Neural cell (in vitro differentiated cells): ENCODE measurements at regions not wholly inside any gene's neighbourhood (a gene's known extent, or its start where the extent isn't known, plus 50 kb on each side); places are given as distances from the start of the nearest gene placed in this dataset.

ENCODE experiments used
- H2AFZ ChIP-seq: fragments of 200-600, 300-800 bp; sonication (generic), shearing (Covaris generic); 2 replicates; pipeline ENCODE4 v1.6.0; 2014; ENCODE audit warnings: low read depth, mild to moderate bottlenecking, antibody characterized with exemption, low read length, moderate library complexity
- H3F3A ChIP-seq: fragments of 200-600 bp; shearing (Covaris generic); 2 replicates; pipeline ENCODE4 v1.6.1; 2016; ENCODE audit warnings: mild to moderate bottlenecking, moderate library complexity, mixed read lengths, antibody characterized with exemption, low read length; ENCODE audit not compliant: insufficient read depth, poor library complexity, severe bottlenecking
- H3K27ac ChIP-seq: fragments of 200-600, 300-800 bp; sonication (generic), shearing (Covaris generic); 2 replicates; pipeline ENCODE4 v1.5.1; 2014; ENCODE audit warnings: mild to moderate bottlenecking, low read length, moderate library complexity
- H3K27me3 ChIP-seq: fragments of 300-800, 200-600 bp; sonication (generic), shearing (Covaris generic); 2 replicates; pipeline ENCODE4 v1.6.0; 2014; ENCODE audit warnings: mild to moderate bottlenecking, low read depth, low read length, moderate library complexity; ENCODE audit not compliant: insufficient read depth
- H3K36me3 ChIP-seq: fragments of 300-800, 200-600 bp; sonication (generic), shearing (Covaris generic); 2 replicates; pipeline ENCODE4 v1.5.1; 2014; ENCODE audit warnings: mild to moderate bottlenecking, antibody characterized with exemption, low read length, moderate library complexity; ENCODE audit not compliant: insufficient read depth
- H3K4me2 ChIP-seq: fragments of 300-800, 200-600 bp; sonication (generic), shearing (Covaris generic); 2 replicates; pipeline ENCODE4 v1.6.0; 2014; ENCODE audit warnings: mild to moderate bottlenecking, low read length
- H3K4me3 ChIP-seq: fragments of 300-800, 200-600 bp; sonication (generic), shearing (Covaris generic); 2 replicates; pipeline ENCODE4 v1.5.1; 2014; ENCODE audit warnings: mild to moderate bottlenecking, low read length, moderate library complexity
- H3K79me2 ChIP-seq: fragments of 200-600 bp; shearing (Covaris generic); replicated peaks from 2 replicates; pipeline ENCODE4 v1.6.0; 2014; ENCODE audit warnings: mild to moderate bottlenecking, low read length, moderate library complexity; ENCODE audit not compliant: insufficient read depth
- H3K9ac ChIP-seq: fragments of 300-800, 200-600 bp; sonication (generic), shearing (Covaris generic); 2 replicates; pipeline ENCODE4 v1.6.1; 2016; ENCODE audit warnings: mild to moderate bottlenecking, low read length, mixed read lengths
- H3K9me2 ChIP-seq: fragments of 200-600 bp; shearing (Covaris generic); 2 replicates; pipeline ENCODE4 v1.6.1; 2016; ENCODE audit warnings: mild to moderate bottlenecking, low read length, mixed read lengths; ENCODE audit not compliant: insufficient read depth
- H3K9me3 ChIP-seq: fragments of 200-600, 300-800 bp; sonication (generic), shearing (Covaris generic); 2 replicates; pipeline ENCODE4 v1.6.1; 2016; ENCODE audit warnings: mild to moderate bottlenecking, mixed run types, low read length, moderate library complexity, mixed read lengths
- H4K20me1 ChIP-seq: fragments of 200-600 bp; shearing (Covaris generic); 2 replicates; pipeline ENCODE4 v1.6.1; 2016; ENCODE audit warnings: mild to moderate bottlenecking, mixed run types; ENCODE audit not compliant: insufficient read depth
- EP300 ChIP-seq: fragments of 450-650 bp; conservative IDR thresholded peaks from 2 replicates; pipeline ENCODE4 v1.6.1; 2014; ENCODE audit warnings: antibody characterized with exemption, mild to moderate bottlenecking, moderate library complexity; ENCODE audit not compliant: poor library complexity, severe bottlenecking
- EZH2 ChIP-seq: fragments of 200-600, 300-800 bp; shearing (Covaris generic), sonication (generic); IDR thresholded peaks from 2 replicates; pipeline ENCODE4 v1.6.1; 2014; ENCODE audit warnings: antibody characterized with exemption, low read length, borderline replicate concordance, mild to moderate bottlenecking; ENCODE audit not compliant: insufficient read depth, poor library complexity, severe bottlenecking
- MXI1 ChIP-seq: fragments of 450-650 bp; conservative IDR thresholded peaks from 2 replicates; pipeline ENCODE4 v1.6.1; 2014; ENCODE audit warnings: antibody characterized with exemption, mild to moderate bottlenecking; ENCODE audit not compliant: poor library complexity, severe bottlenecking
- POLR2AphosphoS5 ChIP-seq: IDR thresholded peaks from 2 replicates; pipeline ENCODE4 v1.6.1; 2012
- RAD21 ChIP-seq: fragments of 450-650 bp; conservative IDR thresholded peaks from 2 replicates; pipeline ENCODE4 v1.6.1; 2014; ENCODE audit warnings: antibody characterized with exemption, mild to moderate bottlenecking, moderate library complexity
- SMC3 ChIP-seq: fragments of 450-650 bp; conservative IDR thresholded peaks from 2 replicates; pipeline ENCODE4 v1.6.1; 2014; ENCODE audit warnings: antibody characterized with exemption, mild to moderate bottlenecking, moderate library complexity; ENCODE audit not compliant: poor library complexity
- TAF1 ChIP-seq: IDR thresholded peaks from 2 replicates; pipeline ENCODE4 v1.6.1; 2012; ENCODE audit warnings: low read depth
- TF ChIP-seq, protein P1 (sequence below): IDR thresholded peaks from 2 replicates; pipeline ENCODE4 v1.6.1; 2012; ENCODE audit warnings: borderline replicate concordance
- TF ChIP-seq, protein P2 (sequence below): fragments of 450-650 bp; IDR thresholded peaks from 2 replicates; pipeline ENCODE4 v1.5.1; 2014; ENCODE audit warnings: antibody characterized with exemption, mild to moderate bottlenecking, moderate library complexity; ENCODE audit not compliant: poor library complexity, severe bottlenecking

DNA sequence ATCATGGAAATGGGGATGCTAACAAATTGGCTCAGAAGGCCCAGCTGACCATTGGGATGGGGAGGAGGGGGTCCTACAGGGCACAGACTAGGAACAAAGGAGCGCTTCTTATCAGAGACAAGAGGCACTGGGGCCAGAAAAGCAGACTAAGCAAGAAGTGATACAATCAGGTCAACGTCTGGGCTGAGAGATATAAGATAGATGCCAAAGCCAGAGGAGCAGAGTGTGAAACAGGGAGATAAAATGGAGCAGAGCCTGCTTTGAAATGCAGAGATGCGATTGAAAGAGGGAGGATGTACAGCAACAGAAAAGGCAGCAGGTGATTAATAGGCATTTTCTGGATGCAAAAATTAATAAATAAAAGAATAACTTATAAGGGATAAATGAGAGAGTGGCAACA is 127.5 kb upstream of the SAMSN1 start:
- TF ChIP-seq EZH2, result no peak
- TF ChIP-seq RAD21, result no peak
- no peak for TF ChIP-seq POLR2AphosphoS5
- TF ChIP-seq, protein P1, sequence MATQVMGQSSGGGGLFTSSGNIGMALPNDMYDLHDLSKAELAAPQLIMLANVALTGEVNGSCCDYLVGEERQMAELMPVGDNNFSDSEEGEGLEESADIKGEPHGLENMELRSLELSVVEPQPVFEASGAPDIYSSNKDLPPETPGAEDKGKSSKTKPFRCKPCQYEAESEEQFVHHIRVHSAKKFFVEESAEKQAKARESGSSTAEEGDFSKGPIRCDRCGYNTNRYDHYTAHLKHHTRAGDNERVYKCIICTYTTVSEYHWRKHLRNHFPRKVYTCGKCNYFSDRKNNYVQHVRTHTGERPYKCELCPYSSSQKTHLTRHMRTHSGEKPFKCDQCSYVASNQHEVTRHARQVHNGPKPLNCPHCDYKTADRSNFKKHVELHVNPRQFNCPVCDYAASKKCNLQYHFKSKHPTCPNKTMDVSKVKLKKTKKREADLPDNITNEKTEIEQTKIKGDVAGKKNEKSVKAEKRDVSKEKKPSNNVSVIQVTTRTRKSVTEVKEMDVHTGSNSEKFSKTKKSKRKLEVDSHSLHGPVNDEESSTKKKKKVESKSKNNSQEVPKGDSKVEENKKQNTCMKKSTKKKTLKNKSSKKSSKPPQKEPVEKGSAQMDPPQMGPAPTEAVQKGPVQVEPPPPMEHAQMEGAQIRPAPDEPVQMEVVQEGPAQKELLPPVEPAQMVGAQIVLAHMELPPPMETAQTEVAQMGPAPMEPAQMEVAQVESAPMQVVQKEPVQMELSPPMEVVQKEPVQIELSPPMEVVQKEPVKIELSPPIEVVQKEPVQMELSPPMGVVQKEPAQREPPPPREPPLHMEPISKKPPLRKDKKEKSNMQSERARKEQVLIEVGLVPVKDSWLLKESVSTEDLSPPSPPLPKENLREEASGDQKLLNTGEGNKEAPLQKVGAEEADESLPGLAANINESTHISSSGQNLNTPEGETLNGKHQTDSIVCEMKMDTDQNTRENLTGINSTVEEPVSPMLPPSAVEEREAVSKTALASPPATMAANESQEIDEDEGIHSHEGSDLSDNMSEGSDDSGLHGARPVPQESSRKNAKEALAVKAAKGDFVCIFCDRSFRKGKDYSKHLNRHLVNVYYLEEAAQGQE, result no peak
- no peak for TF ChIP-seq MXI1
- no peak for TF ChIP-seq TAF1
- TF ChIP-seq, protein P2, sequence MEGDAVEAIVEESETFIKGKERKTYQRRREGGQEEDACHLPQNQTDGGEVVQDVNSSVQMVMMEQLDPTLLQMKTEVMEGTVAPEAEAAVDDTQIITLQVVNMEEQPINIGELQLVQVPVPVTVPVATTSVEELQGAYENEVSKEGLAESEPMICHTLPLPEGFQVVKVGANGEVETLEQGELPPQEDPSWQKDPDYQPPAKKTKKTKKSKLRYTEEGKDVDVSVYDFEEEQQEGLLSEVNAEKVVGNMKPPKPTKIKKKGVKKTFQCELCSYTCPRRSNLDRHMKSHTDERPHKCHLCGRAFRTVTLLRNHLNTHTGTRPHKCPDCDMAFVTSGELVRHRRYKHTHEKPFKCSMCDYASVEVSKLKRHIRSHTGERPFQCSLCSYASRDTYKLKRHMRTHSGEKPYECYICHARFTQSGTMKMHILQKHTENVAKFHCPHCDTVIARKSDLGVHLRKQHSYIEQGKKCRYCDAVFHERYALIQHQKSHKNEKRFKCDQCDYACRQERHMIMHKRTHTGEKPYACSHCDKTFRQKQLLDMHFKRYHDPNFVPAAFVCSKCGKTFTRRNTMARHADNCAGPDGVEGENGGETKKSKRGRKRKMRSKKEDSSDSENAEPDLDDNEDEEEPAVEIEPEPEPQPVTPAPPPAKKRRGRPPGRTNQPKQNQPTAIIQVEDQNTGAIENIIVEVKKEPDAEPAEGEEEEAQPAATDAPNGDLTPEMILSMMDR, result no peak
- no peak for TF ChIP-seq SMC3
- TF ChIP-seq EP300, result no peak
- no peaks in the 10 kb centered on the region for H3K36me3 ChIP-seq
- no peak overlapping the region for H2AFZ ChIP-seq
- H3K9me2 ChIP-seq, result no peaks in the 10 kb centered on the region
- no peak overlapping the region for H3K27ac ChIP-seq
- H3F3A ChIP-seq, result peaks cover 1% of the 10 kb centered on the region
- no peaks in the 10 kb centered on the region for H3K9me3 ChIP-seq
- H3K4me3 ChIP-seq, result no peak overlapping the region
- H3K27me3 ChIP-seq, result no peaks in the 10 kb centered on the region
- no peak overlapping the region for H3K4me2 ChIP-seq
- no peaks in the 10 kb centered on the region for H4K20me1 ChIP-seq
- no peaks in the 10 kb centered on the region for H3K79me2 ChIP-seq
- no peak overlapping the region for H3K9ac ChIP-seq

DNA sequence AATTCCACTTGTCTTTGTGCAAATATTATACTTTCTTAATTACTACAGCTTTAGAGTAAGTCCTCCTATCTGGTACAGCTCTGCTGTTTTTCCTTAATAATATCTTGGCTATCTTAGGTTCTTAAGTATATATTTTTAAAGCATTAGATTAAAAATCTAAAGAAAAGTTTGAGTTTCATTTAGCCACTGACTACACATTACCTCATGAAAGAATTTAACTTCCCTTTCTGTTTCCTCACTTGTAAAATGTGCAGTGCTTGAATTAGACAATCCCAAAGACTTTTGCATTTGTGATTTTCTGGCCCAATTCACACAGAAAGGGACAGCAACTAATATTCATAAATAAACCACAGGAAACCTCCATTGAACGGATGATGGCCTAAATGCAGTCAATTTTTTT is 126.4 kb upstream of the SAMSN1 start:
- no peak overlapping the region for H3K9ac ChIP-seq
- H3K4me3 ChIP-seq, result no peak overlapping the region
- no peaks in the 10 kb centered on the region for H3K79me2 ChIP-seq
- no peaks in the 10 kb centered on the region for H4K20me1 ChIP-seq
- H3K27me3 ChIP-seq, result no peaks in the 10 kb centered on the region
- TF ChIP-seq POLR2AphosphoS5 (no peak), EZH2 (no peak), SMC3 (no peak), EP300 (no peak), MXI1 (no peak), RAD21 (no peak), TAF1 (no peak)
- TF ChIP-seq, protein P2, result no peak
- TF ChIP-seq, protein P1, result no peak
- H3K27ac ChIP-seq, result no peak overlapping the region
- no peaks in the 10 kb centered on the region for H3F3A ChIP-seq
- no peaks in the 10 kb centered on the region for H3K36me3 ChIP-seq
- H3K9me3 ChIP-seq, result no peaks in the 10 kb centered on the region
- no peak overlapping the region for H2AFZ ChIP-seq
- H3K9me2 ChIP-seq, result no peaks in the 10 kb centered on the region
- H3K4me2 ChIP-seq, result no peak overlapping the region
